Activated CD4-positive, alpha-beta T cell treated with anti-CD3 and anti-CD28 coated beads, Interleukin-10, Interleukin-2, amounts not matched to agents 100 ng/mL and 50 ng/mL, durations not matched to agents 16 hours and 8 hours (primary cell): ENCODE measurements at regions not wholly inside any gene's neighbourhood (a gene's known extent, or its start where the extent isn't known, plus 50 kb on each side); places are given as distances from the start of the nearest gene placed in this dataset.
"Not testable (repeated sequence)": the region's sequence is repeated elsewhere in the genome, so short reads cannot be mapped to it uniquely, and the experiment has no call there.

Experiments used
- DNase-seq: peaks from one replicate; pipeline ENCODE4 v3.0.0-alpha.2; 2020

DNA sequence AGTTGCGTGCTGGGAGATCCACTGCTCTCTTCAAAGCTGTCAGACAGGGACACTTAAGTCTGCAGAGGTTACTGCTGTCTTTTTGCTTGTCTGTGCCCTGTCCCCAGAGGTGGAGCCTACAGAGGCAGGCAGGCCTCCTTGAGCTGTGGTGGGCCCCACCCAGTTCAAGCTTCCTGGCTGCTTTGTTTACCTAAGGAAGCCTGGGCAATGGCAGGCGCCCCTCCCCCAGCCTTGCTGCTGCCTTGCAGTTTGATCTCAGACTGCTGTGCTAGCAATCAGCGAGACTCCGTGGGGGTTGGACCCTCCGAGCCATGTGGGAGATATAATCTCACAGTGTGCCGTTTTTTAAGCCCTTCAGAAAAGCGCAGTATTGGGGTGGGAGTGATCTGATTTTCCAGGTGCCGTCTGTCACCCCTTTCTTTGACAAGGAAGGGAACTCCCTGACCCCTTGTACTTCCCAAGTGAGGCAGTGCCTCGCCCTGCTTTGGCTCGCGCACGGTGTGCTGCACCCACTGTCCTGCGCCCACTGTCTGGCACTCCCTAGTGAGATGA is 340.6 kb downstream of the PAX1 start:
- not testable (repeated sequence) for DNase-seq

DNA sequence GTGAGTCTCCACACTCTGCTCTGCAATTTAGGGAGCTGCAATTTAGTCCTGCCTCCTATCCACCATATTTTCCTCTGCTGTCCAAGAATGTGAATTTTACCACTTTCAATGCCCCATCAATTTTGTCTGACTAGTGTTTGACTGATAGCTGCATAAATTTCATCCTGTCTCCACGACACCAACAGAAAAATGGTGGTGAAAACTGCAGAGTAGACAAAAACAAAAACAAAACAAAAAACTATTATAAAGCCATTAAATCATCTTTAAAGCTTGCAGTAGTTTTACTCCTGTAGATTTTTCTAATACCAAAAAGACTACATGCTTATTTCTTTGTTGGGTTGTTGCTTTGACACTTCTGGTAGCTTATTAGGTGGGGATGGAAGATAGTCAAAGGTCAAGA is 322.0 kb downstream of the PAX1 start:
- DNase-seq: no peak

DNA sequence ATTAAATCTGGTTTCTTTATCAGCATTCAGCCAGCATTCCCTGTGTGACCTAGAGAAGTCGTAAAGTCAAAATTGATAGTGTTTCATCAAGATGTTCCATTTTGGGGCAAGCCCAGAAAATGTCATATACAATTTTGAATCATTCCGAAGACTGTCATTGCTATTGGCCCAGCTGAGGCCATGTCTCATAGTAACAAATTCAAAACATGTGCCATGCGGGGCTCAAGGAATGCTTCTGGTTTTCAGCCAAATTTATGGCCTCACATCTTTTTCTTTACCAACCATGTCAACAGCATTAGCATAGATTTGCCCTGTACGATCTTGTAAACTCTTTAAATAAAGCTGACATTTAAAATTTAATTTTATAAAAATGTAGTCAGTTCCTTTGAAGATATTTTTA is 314.7 kb downstream of the PAX1 start:
- DNase-seq: no peak

DNA sequence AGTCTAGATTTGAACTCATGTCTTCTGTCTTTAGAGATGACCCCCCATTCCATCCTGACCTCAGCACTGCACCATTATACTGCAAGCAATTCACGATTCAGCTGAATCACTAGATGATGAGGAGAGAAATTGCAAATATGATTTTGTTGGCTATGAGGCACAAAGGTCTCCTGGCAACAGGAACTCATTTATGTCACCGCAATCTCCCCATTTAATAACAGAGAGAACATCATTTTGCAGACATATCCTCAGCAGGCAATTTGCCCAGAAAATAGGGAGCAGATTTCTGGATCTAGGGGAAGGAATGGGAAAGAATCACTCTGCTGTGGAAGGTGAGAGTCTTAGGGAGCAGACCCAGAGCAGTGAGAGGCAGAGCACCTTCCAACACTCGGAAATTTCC is 303.0 kb downstream of the PAX1 start:
- DNase-seq: no peak

DNA sequence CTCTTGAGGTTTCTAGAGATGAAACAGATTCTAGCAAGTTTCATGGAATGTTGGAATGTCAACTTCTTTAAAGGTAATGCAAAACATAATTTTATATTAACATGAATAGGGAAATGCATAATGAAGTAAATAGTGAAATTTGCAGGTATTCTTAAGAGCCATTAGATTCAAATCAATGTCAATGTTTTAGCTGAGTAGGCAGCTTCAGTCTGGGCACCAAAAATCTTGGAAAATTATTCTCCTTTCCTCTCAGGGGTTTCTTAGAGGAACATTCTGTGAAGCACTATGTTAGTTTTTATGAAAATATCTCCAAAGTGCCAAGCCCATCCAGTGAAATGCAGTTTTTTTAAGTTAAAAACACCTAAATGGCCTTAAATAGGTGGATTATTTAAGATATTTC is 300.8 kb downstream of the PAX1 start:
- DNase-seq: no peak

DNA sequence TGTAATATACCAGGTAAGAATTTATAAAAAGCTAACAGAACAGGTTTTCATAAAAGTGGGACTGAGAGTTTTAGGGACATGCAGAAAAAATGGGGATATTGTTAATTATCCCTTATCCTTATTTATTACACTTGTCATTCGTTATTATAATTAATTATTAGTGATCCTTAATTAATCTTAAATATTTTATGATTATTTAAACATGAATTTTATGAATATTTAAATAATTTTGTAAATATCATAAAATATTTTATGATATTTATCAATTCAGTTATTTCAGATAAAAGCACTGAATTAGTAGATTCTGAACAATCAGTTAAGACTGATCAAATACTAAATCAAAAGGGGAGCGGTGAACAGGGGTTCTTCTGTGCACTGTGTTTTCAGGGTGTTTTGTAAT is 300.1 kb downstream of the PAX1 start:
- DNase-seq: no peak

DNA sequence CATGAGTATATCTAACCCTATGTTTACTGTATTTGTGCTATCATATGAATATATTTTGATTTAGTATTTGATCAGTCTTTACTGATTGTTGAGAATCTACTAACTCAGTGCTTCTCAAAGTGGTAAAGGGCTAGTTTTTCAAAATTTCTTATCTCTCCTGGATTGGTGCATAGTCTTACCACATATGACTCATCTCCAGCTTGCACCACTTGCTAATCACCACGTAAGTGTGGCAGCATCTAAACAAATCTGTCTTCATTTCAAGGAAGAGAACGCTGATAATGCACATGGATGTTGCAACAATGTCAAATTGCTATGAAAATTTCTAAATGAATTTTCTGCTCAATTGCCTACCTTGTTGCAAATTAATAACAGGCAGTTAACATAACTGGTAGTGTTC is 299.5 kb downstream of the PAX1 start:
- no peak for DNase-seq

DNA sequence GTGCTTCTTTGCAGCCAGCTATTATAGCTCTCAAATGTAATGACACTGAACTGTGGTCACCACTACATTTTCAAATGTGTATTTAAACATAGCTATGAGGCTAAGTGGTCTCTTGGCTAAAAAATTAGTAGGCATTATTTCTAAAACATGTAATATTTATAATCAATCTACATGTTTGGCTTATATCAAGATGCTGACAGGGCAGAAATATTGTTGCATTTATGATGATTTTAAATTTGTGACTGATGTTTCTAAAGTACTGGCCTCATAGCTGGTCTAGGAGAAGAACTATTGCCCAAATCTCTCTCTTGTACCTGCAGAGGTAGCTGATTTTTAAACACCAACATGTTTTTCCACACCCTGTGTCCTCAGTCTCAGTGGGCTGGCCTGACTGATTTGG is 298.2 kb downstream of the PAX1 start:
- DNase-seq: no peak

DNA sequence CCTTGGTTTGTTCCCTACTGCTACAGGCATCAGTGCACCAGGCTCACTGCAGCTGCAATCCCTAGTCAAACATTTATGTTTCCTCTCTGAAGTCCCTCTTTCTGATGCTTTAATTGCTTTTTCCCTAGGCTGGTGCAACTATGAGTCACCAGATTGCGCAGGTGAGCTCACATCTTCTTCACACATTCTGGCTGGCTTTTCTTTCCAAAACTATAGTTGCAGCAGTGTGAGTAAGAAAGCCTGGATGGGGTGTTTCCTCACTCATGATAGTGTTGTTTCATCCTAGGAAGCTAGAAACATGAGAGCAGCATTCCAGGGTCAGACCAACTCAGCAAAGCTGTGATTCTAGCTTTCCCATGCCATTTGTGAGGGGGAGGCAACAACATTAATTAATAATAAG is 296.4 kb downstream of the PAX1 start:
- no peak for DNase-seq

DNA sequence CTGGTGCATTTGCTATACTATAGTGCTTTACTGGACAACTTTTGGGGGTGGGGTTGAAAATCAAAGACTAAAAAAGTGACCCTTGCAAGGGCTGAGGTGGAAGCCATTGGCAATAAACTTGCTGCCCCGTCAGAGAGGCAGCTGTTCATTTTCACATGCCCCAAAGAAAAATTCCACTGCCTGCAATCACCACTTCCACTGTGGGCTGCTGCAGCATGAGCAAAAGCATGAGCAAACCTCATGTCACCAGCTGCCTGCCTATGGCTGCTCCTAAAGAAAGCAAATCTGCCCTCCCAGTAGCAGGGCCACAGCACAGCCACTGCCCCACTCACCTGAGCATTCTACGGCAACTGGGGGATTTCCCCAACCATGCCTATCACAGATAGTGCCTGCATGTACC is 290.0 kb downstream of the PAX1 start:
- DNase-seq: no peak

DNA sequence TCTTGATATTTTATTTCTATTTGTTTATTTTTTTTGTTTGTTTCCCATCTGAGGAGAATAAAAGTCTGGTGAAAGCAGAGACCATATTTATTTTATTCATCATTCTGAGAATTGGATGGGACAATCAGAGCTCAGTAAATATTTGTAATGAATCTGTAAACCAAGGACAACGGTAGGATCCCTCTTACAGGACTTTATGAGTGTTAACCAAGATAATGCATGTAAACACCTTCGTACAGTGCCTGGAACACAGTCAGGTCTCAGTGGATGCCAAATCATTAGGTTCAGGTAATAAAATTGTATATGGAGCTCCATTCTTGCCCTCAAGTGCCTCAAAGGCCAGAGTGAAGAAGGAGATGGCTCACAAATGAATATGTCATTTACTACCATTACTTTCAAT is 288.7 kb downstream of the PAX1 start:
- DNase-seq: no peak

DNA sequence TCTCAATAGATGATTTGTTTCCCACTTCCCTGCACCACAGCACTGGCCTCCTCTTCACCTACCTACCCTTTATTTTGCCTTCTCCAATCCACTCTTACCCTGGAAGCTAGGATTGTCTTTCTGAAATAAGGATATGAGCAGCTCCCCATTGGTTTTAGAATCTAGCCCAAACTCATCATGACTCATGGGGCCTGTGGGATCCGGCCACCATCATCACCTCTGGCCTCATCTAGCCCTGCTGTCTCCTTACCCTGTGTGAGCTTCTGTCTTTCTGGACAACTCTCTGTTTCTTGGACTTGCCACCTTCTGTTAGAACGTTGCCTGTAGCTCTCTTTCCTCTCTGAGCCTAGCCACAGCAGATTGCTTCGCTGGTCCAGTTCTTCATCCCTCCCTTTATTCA is 277.1 kb downstream of the PAX1 start:
- DNase-seq: no peak

DNA sequence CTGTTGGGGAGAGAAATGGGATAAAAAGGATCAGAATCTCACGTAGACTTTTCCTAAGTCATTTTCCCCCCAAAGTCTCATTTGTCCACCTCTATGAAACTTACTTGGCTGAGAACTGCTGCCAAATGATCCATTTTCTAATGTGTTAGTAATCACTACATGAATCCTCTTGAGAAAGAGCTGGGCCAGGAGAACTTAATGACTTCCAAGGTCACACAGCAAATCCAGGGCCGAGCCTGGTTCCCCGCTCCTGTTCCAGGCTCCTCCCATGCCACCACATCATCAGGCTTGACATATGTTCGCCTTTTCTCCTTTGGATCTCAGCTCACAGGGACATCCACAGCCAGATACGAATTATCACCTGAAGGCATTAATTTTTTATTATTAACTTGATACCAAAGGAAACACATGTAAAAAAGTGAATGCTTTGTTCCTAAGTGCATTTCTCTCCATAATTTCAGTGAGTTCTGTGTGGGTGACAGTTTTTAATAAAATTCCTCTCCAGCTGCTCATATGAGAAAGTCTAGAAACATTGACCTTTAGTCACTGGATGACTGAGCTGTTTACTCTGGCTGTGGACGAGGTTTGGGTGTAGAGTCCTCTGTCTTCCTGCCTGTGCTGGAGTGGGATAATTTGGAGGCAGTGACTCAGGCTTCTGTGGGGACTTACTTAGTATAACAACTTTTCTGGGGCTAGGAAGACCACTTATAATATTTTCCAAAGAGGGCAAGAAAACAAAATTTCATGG is 276.3 kb downstream of the PAX1 start:
- no peak for DNase-seq

DNA sequence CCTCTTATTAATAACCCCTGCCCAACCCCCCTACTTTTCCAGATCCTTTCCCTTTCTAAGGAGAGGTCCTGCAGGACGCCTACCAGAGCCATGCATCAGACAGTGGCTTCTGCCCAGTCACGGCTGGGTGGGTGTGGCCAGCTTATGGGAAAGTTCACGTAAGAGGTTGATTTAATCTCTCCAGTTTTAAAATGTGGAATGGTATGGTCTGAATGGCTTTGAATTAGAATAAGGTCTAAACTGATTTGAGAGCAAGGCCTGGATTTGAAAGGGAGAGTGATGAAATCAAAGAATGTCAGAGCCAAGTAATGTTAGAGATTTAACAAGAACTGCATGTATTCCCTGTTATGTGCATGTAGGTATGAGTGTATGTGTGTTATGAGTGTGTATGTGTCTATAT is 275.7 kb downstream of the PAX1 start:
- no peak for DNase-seq

DNA sequence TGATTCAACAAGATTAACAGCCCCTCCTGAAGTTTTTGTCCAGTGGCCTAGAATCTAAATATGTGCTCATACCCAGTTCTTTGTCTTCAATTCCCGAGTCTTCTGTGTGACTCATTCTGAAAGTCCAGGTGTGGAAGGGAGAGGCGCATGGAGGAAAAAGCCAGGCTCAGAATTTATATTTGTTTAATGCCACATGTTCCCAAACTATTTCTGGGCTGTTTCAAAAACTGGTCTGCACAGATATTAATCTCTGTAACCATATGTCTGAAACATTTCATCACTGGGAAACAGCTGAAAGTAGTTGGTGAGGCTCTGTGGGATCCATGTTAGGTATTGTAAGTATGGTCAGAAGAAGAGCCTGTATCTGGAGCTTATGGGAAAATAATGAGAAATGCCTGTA is 266.0 kb downstream of the PAX1 start:
- DNase-seq: no peak

DNA sequence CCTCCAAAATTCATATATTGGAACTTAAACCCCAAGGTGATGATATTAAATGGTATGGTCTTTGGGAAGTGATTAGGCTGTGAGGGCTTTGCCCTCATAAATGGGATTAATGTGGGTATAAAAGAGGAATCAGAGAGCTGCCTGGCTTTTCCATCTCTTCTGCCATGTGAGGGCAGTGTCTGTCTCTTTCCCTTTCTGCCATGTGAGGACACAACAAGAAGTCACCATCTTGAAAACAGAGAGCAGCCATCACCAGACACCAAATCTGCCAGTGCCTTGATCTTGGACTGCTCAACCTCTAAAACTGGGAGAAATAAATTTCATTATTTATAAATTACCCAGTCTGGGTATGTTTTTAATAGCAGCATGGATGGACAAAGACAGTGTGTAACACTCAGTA is 263.0 kb downstream of the PAX1 start:
- DNase-seq: no peak

DNA sequence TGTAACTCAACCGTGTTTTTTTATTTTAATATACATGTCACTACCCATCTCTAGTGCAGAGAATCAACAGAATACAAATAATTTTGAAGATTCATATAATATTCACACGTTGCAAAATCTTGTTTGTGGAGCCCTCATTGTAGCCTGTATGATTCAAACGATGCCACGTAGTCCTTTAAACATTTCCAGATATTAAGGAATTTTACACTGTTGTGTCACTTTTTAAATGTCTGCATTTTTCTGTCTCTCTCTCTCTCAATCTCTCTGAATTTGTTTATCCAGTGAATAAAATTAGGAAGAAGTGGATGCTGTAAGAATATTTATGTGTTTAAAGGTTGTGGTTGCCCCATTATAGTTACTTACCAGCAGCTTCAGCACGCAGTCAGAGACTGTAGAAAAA is 262.0 kb downstream of the PAX1 start:
- no peak for DNase-seq

DNA sequence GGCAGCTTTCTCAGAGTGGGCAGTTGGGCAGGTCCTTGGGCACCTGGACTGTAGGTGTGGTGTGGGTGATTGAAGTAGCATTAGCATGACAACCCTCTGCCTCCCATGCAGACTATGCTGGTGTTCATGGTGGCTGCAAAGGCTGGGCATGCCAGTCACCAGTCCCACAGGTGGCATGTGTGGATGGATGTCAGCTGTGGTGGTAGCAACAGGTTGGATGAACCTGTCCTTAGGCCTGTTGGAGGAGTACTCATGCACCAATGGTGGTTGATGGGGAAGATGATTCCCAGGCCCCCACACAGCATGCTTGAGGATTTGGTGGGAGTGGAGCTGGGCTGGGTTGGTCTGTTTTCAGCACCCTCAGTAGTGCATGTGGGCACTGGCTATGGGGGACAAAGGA is 251.1 kb downstream of the PAX1 start:
- no peak for DNase-seq

DNA sequence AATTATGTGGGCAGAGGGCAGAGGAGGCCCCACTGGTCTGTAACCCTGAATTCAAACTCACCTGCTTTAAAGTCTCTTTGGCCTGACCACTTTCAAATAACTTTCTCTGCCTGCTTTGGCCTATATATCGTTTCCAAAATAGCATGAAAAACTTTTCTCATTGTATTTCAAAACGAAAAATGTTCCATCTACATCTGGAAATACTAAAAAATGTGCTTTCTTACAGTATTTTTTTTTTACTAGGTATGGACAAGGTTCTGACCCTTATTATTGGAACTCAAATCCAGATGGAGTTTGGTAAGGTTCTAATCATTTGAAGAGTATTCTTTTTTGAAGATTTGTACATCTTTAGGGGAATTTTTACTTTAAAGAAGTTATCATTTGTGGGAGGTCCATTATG is 241.9 kb downstream of the PAX1 start:
- no peak for DNase-seq

DNA sequence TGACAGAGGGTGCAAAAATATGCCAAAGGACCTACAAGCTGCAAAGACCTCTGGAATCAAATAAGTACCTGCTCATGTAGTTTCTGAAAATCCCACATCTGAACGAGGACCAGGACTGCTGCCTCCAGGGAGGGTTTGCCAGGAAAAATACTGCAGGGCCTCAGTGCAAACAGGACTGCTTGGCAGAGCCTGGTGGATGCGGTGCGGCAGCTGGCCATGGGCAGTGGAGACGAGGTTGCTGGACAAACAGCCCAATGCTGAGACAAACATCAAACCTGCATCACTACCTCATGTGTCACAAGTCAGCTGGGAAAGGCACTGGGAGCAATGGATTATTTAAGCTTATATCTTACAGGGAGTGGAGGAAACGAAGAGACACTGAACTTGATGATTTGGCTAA is 238.8 kb downstream of the PAX1 start:
- DNase-seq: no peak

DNA sequence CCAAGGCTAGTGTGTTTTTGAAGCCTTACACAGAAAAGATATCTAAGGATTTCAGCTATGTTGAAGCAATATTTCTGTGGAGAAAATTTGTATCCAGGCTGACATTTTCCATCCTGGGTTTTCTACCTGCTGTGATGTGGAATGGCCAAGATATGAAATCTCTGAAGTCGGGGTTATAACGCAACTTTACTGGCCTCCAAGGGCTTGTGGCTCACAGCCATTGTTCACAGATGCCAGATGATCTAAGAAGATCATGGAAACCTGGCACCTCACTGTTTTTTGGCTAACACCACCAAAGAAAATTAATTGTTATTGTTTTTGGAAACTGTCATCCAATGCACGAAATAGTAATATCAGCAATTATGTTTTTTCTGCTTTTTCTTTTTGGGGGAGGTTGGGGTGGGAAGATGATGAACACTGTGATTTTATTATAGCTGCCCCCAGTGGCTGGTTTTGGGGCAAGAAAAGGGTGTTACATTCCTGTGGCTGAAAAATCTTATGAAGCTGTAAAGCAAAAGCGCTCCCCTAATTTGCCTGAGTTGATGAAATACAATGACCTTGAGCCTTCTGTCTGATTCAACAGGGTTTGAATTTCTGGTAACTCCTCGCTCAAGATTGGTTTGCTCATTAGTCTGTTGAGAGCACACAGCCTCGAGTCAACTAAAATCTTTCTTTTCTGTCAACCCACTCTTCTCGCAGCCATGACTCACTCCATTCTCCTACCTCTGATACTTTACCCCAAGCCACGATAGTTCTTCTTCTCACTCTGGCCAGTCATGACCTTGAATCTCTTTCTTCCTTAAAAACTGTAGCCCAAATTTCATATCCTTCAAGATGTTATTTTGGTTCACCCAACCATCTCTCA is 236.7 kb downstream of the PAX1 start:
- DNase-seq: no peak

DNA sequence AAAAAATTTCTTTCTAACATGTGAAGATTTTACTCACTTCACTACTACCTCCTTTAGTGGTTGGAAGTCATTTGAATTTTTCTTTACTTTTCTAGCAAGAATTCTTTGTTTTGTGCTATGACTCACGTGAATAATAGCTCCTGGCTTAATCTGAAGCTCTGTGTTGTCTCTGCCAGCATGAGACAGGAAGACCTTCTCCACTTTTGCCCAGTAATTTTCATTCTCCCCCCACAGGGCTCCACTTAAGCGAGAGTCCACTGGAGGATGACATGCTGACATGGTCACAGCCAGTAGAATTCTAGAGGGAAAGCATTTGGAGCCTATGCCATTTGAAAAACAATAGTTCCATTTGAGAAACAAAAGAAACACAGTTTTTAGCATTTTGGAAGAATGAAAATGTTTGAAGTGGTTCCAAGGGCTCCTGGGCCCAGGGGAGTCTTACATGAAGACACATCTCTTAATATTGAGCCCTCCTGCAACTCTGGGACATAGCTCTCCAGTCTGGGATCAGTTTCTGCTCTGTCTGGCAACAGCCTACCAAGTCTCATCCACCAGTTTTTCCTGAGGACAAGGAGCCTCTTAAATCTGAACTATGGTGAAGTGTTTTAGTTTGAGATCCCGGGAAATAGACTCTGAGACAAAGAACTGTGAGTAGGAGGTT is 231.4 kb downstream of the PAX1 start:
- no peak for DNase-seq

DNA sequence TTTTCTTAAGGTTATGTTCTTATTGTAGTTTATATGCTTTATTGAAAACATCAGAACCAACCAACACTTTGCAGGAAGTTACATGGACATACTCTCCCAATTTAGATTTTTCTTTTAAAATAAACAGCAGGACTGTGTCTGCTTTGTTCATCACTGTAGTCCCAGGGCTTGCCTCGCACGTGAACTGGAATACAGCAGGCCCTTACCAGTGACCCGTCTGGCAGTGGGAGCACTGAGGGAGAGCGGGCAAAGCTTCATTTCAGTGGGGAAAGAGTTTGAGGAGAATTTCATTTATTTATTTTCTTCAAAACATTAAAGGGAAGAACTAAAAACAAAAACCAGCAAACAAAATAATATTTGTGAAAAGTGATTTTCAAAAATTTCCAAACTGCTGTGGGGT is 230.8 kb downstream of the PAX1 start:
- DNase-seq: no peak

DNA sequence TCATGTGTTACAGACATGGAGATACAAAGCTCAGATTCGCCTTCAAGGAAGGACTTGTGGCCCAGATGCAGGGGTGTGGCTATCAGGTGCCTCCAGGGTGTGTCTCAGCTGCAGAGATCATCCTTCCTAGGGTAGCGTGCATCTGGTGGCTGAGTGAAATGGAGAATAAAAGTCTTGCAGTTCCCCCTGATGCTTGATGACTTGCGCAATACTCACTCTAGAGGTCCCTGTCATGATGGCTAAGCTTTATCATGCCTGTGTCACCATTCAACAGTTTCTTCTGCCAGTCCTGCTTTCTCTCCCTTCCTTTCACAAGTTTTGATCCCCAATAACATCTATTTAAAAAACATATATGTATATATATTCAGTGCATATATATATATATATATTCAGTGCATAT is 228.1 kb downstream of the PAX1 start:
- DNase-seq: no peak
